Epithelial cell of esophagus (primary cell): ENCODE measurements at regions not wholly inside any gene's neighbourhood (a gene's known extent, or its start where the extent isn't known, plus 50 kb on each side); places are given as distances from the start of the nearest gene placed in this dataset.
A peak's percentile ranks its signal among the peaks of the same experiment; 100 is the strongest.

Experiments used
- DNase-seq: peaks from one replicate; pipeline ENCODE4 v3.0.0; 2010; ENCODE audit warnings: low read depth
- H3K4me3 ChIP-seq: 2 replicates; pipeline ENCODE4 v1.5.1; 2011; ENCODE audit warnings: mild to moderate bottlenecking, low read length, control low read depth
- CTCF ChIP-seq: IDR thresholded peaks from 2 replicates; pipeline ENCODE4 v1.5.1; 2011; ENCODE audit warnings: low read depth, mild to moderate bottlenecking, low read length, control low read depth, inconsistent platforms; ENCODE audit not compliant: insufficient read depth; ENCODE audit errors: missing control alignments

DNA sequence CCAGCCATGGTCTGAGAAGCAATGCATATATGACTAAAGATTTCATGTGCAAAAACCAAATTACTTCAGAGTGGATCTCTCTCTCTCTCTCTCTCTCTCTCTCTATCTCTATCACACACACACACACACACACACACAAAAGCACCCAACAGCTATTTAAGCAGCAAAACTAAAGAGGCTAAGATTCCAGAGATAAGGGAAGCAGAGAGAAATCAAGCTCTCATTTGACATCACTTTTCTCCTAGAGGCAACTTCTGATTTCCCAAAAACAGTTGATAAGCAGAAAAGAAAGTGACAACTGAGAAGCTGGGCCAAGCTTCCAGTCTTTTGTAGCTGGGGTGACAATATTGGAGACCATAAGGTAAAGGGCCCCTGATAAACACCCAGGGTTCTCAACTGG lies 526.0 kb upstream of the NR2F2 start:
- no peak for DNase-seq
- TF ChIP-seq CTCF = no peak
- no peak overlapping the region for H3K4me3 ChIP-seq

DNA sequence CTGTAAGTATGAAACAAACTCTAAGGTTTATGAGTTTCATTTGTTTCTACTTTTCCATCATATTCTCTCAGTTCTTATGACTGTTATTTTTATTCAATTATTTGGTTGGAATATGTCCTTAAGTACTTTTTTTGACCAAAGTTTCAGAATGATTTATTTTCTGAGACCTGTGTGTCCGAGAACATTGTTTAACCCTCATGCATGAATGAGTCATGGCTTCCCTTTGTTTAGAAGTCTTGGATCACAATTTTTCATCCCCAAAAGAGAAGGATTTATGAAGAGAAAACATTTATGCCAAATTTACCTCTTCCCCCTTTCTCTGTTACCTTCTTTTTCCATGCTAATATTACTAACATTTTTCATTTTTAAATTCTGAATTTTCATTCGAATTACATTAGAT lies 518.0 kb upstream of the NR2F2 start:
- peak; percentile 7 for DNase-seq
- no peak for TF ChIP-seq CTCF
- no peak overlapping the region for H3K4me3 ChIP-seq

DNA sequence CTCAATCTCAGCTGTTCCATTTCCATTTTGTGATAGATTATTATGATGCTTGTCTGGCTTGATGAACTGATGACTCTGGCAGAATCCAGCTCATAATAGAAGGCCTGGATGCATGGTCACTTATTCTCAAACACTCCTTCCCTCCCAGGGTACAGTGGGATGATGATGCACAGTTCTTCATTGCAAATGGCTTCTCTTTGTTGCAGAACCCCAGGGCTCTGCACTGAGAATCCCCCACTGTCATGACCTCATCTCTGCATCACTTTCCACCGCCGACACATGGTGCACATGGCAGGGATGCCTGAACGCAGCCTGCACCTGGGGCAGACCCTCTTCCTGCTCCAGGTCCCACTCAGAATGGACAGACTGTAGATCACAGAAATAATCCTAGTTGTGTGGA lies 515.6 kb upstream of the NR2F2 start:
- H3K4me3 ChIP-seq = no peak overlapping the region
- no peak for DNase-seq
- no peak for TF ChIP-seq CTCF

GRCh38 chr15:95816591-95816990 lies 513.9 kb upstream of the NR2F2 start:
- no peak for TF ChIP-seq CTCF
- no peak overlapping the region for H3K4me3 ChIP-seq
- no peak for DNase-seq

- no peak for TF ChIP-seq CTCF
- no peak overlapping the region for H3K4me3 ChIP-seq
- no peak for DNase-seq
These were observed 507.5 kb upstream of the NR2F2 start for GRCh38 chr15:95822961-95823360.

- DNase-seq = no peak
- no peak for TF ChIP-seq CTCF
- H3K4me3 ChIP-seq = no peak overlapping the region
These were observed 505.3 kb upstream of the NR2F2 start for GRCh38 chr15:95825208-95825607.

DNA sequence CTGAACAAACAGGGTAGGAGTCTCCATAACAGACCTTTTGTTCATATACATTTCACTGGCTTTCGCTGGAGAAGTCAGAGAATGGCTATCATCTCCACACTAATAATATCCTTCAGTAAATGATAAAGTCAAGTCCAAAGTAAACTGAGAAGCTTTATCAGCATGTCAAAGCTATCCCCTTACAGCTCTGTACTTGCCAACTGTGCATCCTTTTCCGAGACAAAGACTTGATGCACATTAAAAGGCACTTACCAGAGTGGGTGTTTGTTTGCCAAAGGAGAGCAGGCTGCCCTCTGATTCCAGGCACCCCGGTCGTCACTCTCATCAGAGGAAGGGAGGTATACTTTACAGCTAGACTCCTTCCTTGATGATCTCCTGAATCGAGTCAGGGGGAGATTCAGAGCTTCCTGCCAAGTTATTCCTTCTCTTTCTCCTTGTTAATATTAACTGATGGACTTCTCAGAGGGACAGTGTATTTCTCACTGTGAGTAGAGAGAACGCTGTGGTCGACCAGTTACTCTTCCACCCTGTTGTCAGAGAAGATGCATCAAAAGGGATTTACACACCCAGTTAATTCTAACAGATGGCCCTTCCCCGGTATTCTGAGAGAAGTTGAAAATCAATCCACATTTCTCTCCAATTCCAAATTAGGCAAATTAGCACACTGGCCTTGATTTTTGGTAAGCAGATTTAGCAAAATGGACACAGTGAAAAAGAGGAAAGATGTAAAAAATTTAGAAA lies 504.7 kb upstream of the NR2F2 start:
- DNase-seq = no peak
- TF ChIP-seq CTCF = no peak
- no peak overlapping the region for H3K4me3 ChIP-seq
